HepG2 (cell line): ENCODE measurements at regions not wholly inside any gene's neighbourhood (a gene's known extent, or its start where the extent isn't known, plus 50 kb on each side); places are given as distances from the start of the nearest gene placed in this dataset.

Experiments
- ATAC-seq: fragments of 200-7000 bp; cut with Tn5 transposase; 3 replicates; pipeline ENCODE4 v1.9.1; 2020; ENCODE audit warnings: mild to moderate bottlenecking, moderate library complexity
- BruUV-seq: library from RNA; stranded (reverse); fragments of 400-500 nt; replicated peaks from 2 replicates; lab custom pipeline; 2021; lab: Mats Ljungman, UMichigan
- CTCF ChIA-PET: fragments of 300-600 bp; formaldehyde crosslinking; extraction: SDS; loops from one replicate; lab custom pipeline; 2021; ENCODE audit warnings: low total read pairs, inconsistent platforms, low intra/inter-chr PET ratio; lab: Yijun Ruan, JAX
- POLR2A ChIA-PET: fragments of 350-600 bp; sonication (Branson Sonifier 250); formaldehyde crosslinking; loops from one replicate; lab custom pipeline; 2020; ENCODE audit warnings: antibody characterized with exemption, inconsistent platforms; lab: Yijun Ruan, JAX
- DNase-seq: peaks from one replicate; pipeline ENCODE4 v3.0.0-alpha.2; 2015; ENCODE audit warnings: low spot score
- FAIRE-seq: peaks from 3 replicates; lab custom pipeline; 2011; peaks lifted over from hg19 to GRCh38; lab: Jason Lieb, UNC
- H2AFZ ChIP-seq: one replicate; pipeline ENCODE4 v1.6.1; 2011; ENCODE audit warnings: low read length, inconsistent platforms
- H3K27ac ChIP-seq: fragments of 300-600 bp; 3 replicates; pipeline ENCODE4 v1.8.0; 2011; ENCODE audit warnings: mixed run types, mild to moderate bottlenecking, mixed read lengths, low read length, inconsistent platforms; ENCODE audit not compliant: insufficient read depth; ENCODE audit errors: extremely low read length
- H3K27me3 ChIP-seq, 2 experiments: fragments of 200-600 bp in 1 of 2; 2 replicates in 1 of 2; 3 replicates in 1 of 2; pipeline versions ENCODE4 v1.6.0 to v1.8.0; 2011; ENCODE audit warnings: low read length in 2 of 2, mild to moderate bottlenecking in 2 of 2, moderate library complexity in 2 of 2, inconsistent platforms in 1 of 2; ENCODE audit not compliant: insufficient read depth in 2 of 2, control insufficient read depth in 1 of 2
- H3K36me3 ChIP-seq, 2 experiments: fragments of 200-600 bp in 1 of 2; replicated peaks in 1 of 2; 2 replicates in 1 of 2; 3 replicates in 1 of 2; pipeline versions ENCODE4 v1.5.1 to v1.8.0; 2011; ENCODE audit warnings: low read length in 2 of 2, inconsistent platforms in 1 of 2; ENCODE audit not compliant: insufficient read depth in 2 of 2, control insufficient read depth in 1 of 2
- H3K4me1 ChIP-seq: 2 replicates; pipeline ENCODE4 v1.5.1; 2012; ENCODE audit warnings: low read length, inconsistent platforms; ENCODE audit not compliant: insufficient read depth
- H3K4me2 ChIP-seq: 2 replicates; pipeline ENCODE4 v1.6.0; 2011; ENCODE audit warnings: low read depth, low read length, inconsistent platforms
- H3K4me3 ChIP-seq, 3 experiments: fragments of 200-600 bp in 1 of 3; sonication (generic), shearing (Covaris generic) in 1 of 3; replicated peaks in 1 of 3; 2 replicates each; pipeline ENCODE4 v1.5.1; 2011 to 2016; ENCODE audit warnings: low read length in 3 of 3, inconsistent platforms in 2 of 3, low read depth in 2 of 3, mild to moderate bottlenecking in 2 of 3, control low read depth in 1 of 3, mixed read lengths in 1 of 3; ENCODE audit not compliant: insufficient read depth in 1 of 3
- H3K79me2 ChIP-seq: one replicate; pipeline ENCODE4 v1.6.1; 2011; ENCODE audit warnings: low read length, inconsistent platforms; ENCODE audit not compliant: insufficient read depth
- H3K9ac ChIP-seq: 2 replicates; pipeline ENCODE4 v1.6.0; 2011; ENCODE audit warnings: mild to moderate bottlenecking, low read depth, low read length, inconsistent platforms; ENCODE audit not compliant: insufficient read depth
- H3K9me3 ChIP-seq: 2 replicates; pipeline ENCODE4 v1.5.1; 2012; ENCODE audit warnings: mild to moderate bottlenecking, low read length
- H4K20me1 ChIP-seq: 2 replicates; pipeline ENCODE4 v1.6.0; 2011; ENCODE audit warnings: inconsistent platforms, mild to moderate bottlenecking, low read length, moderate library complexity; ENCODE audit not compliant: insufficient read depth
- ASH2L ChIP-seq: fragments of 300-600, 200-600 bp; sonication (generic); IDR thresholded peaks from 2 replicates; pipeline ENCODE4 v1.7.0; 2017; ENCODE audit warnings: low read depth, mild to moderate bottlenecking, moderate library complexity, mixed read lengths, low read length; ENCODE audit not compliant: insufficient read length
- ATF7-NPFF ChIP-seq: sonication (generic); formaldehyde crosslinking; IDR thresholded peaks from 2 replicates; pipeline ENCODE4 v1.8.1; 2023; ENCODE audit warnings: mild to moderate bottlenecking, low read depth, missing genetic modification reagents, moderate library complexity
- ELF4 ChIP-seq: sonication (generic); formaldehyde crosslinking; IDR thresholded peaks from 2 replicates; pipeline ENCODE4 v1.5.0; 2020; ENCODE audit warnings: missing genetic modification reagents, mild to moderate bottlenecking, moderate library complexity, borderline replicate concordance
- HNRNPL ChIP-seq: fragments of 200-400 bp; formaldehyde crosslinking; IDR thresholded peaks from 2 replicates; pipeline ENCODE4 v1.6.1; 2017; ENCODE audit warnings: mild to moderate bottlenecking, low read depth, low read length
- HOXD1 ChIP-seq: sonication (generic); formaldehyde crosslinking; IDR thresholded peaks from 2 replicates; pipeline ENCODE4 v1.5.0; 2020; ENCODE audit warnings: missing genetic modification reagents
- SIN3A ChIP-seq: IDR thresholded peaks from 2 replicates; pipeline ENCODE4 v1.6.1; 2011; ENCODE audit warnings: low read depth, mild to moderate bottlenecking, control low read depth, low read length, borderline replicate concordance
- ZFP82 ChIP-seq: sonication (generic); formaldehyde crosslinking; IDR thresholded peaks from 2 replicates; pipeline ENCODE4 v1.5.1; 2020; ENCODE audit warnings: mild to moderate bottlenecking, missing genetic modification reagents, borderline replicate concordance
- ZNF205 ChIP-seq: IDR thresholded peaks from 2 replicates; pipeline ENCODE4 v1.6.1; 2018; ENCODE audit warnings: missing biosample characterization, missing genetic modification reagents
- ZNF841 ChIP-seq: sonication (generic); formaldehyde crosslinking; IDR thresholded peaks from 2 replicates; pipeline ENCODE4 v1.8.1; 2023; ENCODE audit warnings: missing genetic modification reagents, borderline replicate concordance
- WGBS: methylation state at CpG from one replicate; pipeline ENCODE4 v1.1.6; 2017; ENCODE audit warnings: low lambda C conversion rate; 5-methylcytosine and 5-hydroxymethylcytosine counted together
- in situ Hi-C: cut with HindIII; loops from 2 replicates; pipeline ENCODE4 v1.10.0; 2017; ENCODE audit warnings: low pct_unique_long_range_greater_than_20kb; ENCODE audit not compliant: extremely low pct_ligation_motif_present
- intact Hi-C: fragments of 100-400 bp; cut with micrococcal nuclease; formaldehyde crosslinking; loops from one replicate; pipeline ENCODE4 v1.10.0; 2022; ENCODE audit not compliant: unreplicated experiment
- TF ChIP-seq, protein P1 (sequence below): IDR thresholded peaks from 2 replicates; pipeline ENCODE4 v1.6.1; 2016; ENCODE audit warnings: missing compliant biosample characterization, missing genetic modification reagents, borderline replicate concordance

DNA sequence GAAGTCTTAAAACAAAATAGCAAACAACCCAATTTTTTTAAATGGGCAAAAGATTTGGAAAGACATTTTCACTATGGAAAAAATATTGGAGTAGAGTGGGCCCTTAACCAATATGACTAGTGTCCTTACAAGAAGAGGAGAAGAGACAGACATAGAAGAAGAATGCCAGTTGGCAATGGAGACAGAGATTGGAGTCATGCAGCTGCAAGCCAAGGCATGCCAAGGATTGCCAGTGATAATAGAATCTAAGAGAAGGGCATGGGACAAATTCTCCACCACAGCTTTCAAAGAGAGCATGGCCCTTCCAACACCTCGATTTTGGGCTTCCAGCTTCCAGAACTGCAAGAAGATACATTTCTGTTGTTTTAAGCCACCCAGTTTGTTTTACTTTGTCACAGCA lies 92.7 kb downstream of the RGS2 start:
- Histone ChIP-seq H3K4me2 (no peak overlapping the region), H3K9me3 (no peaks in the 10 kb centered on the region), H3K4me3 (no peak overlapping the region), H3K4me1 (no peaks in the 10 kb centered on the region), H3K9ac (no peak overlapping the region), H3K27ac (no peak overlapping the region)
- WGBS: 0% methylated on average over 1 of the region's 1 CpG
- DNase-seq (no peak), ATAC-seq (no peak)
- CTCF ChIA-PET: no interaction called here
- in situ Hi-C loops (no loop called here), intact Hi-C loops (no loop called here)
- TF ChIP-seq ZNF841 (CRISPR knock-in tag): no peak
- no peak for TF ChIP-seq ATF7-NPFF (CRISPR knock-in tag)
- TF ChIP-seq, protein P1, sequence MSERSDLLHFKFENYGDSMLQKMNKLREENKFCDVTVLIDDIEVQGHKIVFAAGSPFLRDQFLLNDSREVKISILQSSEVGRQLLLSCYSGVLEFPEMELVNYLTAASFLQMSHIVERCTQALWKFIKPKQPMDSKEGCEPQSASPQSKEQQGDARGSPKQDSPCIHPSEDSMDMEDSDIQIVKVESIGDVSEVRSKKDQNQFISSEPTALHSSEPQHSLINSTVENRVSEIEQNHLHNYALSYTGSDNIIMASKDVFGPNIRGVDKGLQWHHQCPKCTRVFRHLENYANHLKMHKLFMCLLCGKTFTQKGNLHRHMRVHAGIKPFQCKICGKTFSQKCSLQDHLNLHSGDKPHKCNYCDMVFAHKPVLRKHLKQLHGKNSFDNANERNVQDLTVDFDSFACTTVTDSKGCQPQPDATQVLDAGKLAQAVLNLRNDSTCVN (CRISPR knock-in tag): no peak
- TF ChIP-seq HNRNPL: no peak
- TF ChIP-seq ASH2L: no peak
- TF ChIP-seq ELF4: no peak
- TF ChIP-seq, all 625 proteins: peak for 0
- FAIRE-seq: no peak
- H2AFZ ChIP-seq: no peak overlapping the region
- BruUV-seq: no TSS peak
- no peaks in the 10 kb centered on the region for H3K79me2 ChIP-seq
- H3K36me3 ChIP-seq: no peaks in the 10 kb centered on the region
- POLR2A ChIA-PET: no interaction called here
- H4K20me1 ChIP-seq: no peaks in the 10 kb centered on the region
- no peaks in the 10 kb centered on the region for H3K27me3 ChIP-seq

DNA sequence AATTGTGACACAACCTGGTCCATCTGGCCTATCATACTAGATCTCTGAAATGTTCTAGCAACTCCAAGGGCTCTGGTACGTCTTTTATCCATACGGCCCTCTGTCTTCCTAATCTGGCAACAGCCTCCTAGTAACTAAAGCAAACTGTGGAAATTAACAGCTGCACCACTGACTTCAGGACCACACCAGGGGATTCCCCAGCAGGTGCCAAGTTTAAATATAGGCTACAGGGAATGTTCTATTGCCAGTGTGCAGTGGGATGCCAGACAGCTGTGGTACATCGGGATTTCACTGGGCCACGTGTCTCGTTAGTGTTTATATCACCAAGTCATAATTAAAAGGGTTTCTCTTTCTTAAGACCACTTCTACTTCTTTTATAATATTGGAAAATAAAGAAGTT lies 94.3 kb downstream of the RGS2 start:
- ATAC-seq: no peak
- Histone ChIP-seq H3K27ac (no peak overlapping the region), H3K9me3 (no peaks in the 10 kb centered on the region), H2AFZ (no peak overlapping the region), H3K9ac (no peak overlapping the region), H3K27me3 (no peaks in the 10 kb centered on the region), H3K4me3 (no peak overlapping the region), H3K4me1 (no peaks in the 10 kb centered on the region), H3K4me2 (no peak overlapping the region), H4K20me1 (no peaks in the 10 kb centered on the region), H3K36me3 (no peaks in the 10 kb centered on the region), H3K79me2 (no peaks in the 10 kb centered on the region)
- no peak for FAIRE-seq
- CTCF ChIA-PET: no interaction called here
- no TSS peak for BruUV-seq
- in situ Hi-C loops: no loop called here
- POLR2A ChIA-PET: no interaction called here
- 30% methylated on average over 5 of the region's 5 CpGs for WGBS
- intact Hi-C loops: no loop called here
- no peak for DNase-seq
- TF ChIP-seq ZFP82 (CRISPR knock-in tag) (no peak), HOXD1 (CRISPR knock-in tag) (no peak), ZNF205 (CRISPR knock-in tag) (no peak), SIN3A (no peak)
